GM19238 (cell line): ENCODE measurements at regions not wholly inside any gene's neighbourhood (a gene's known extent, or its start where the extent isn't known, plus 50 kb on each side); places are given as distances from the start of the nearest gene placed in this dataset.

Experiments used
- DNase-seq: peaks from one replicate; pipeline ENCODE4 v3.0.0; 2011; ENCODE audit warnings: low spot score; ENCODE audit not compliant: insufficient read length

GRCh38 chr6:147071776-147072175 is 132.4 kb upstream of the STXBP5 start:
- no peak for DNase-seq

- no peak for DNase-seq
Measured at GRCh38 chr6:147075381-147075780, 128.8 kb upstream of the STXBP5 start.

- no peak for DNase-seq
Measured at GRCh38 chr6:147077251-147077650, 127.0 kb upstream of the STXBP5 start.

- DNase-seq = no peak
Measured at GRCh38 chr6:147078106-147078505, 126.1 kb upstream of the STXBP5 start.

- DNase-seq = no peak
Measured at GRCh38 chr6:147078602-147079001, 125.6 kb upstream of the STXBP5 start.

GRCh38 chr6:147080225-147080624 is 124.0 kb upstream of the STXBP5 start:
- DNase-seq = no peak

GRCh38 chr6:147081076-147081609 is 123.1 kb upstream of the STXBP5 start:
- no peak for DNase-seq

GRCh38 chr6:147087641-147088040 is 116.6 kb upstream of the STXBP5 start:
- DNase-seq = no peak

GRCh38 chr6:147088861-147089260 is 115.4 kb upstream of the STXBP5 start:
- no peak for DNase-seq

- no peak for DNase-seq
Measured at GRCh38 chr6:147095316-147095715, 108.9 kb upstream of the STXBP5 start.

GRCh38 chr6:147099974-147100373 is 104.2 kb upstream of the STXBP5 start:
- no peak for DNase-seq

- DNase-seq = no peak
Measured at GRCh38 chr6:147103007-147103406, 101.2 kb upstream of the STXBP5 start.

- no peak for DNase-seq
Measured at GRCh38 chr6:147103694-147104093, 100.5 kb upstream of the STXBP5 start.

GRCh38 chr6:147105786-147106185 is 98.4 kb upstream of the STXBP5 start:
- no peak for DNase-seq

- no peak for DNase-seq
Measured at GRCh38 chr6:147106759-147107401, 97.3 kb upstream of the STXBP5 start.

- DNase-seq = no peak
Measured at GRCh38 chr6:147108259-147108910, 95.8 kb upstream of the STXBP5 start.

- no peak for DNase-seq
Measured at GRCh38 chr6:147109707-147110106, 94.5 kb upstream of the STXBP5 start.

- DNase-seq = no peak
Measured at GRCh38 chr6:147116056-147116455, 88.2 kb upstream of the STXBP5 start.

GRCh38 chr6:147117011-147117410 is 87.2 kb upstream of the STXBP5 start:
- DNase-seq = no peak

- DNase-seq = no peak
Measured at GRCh38 chr6:147117580-147117979, 86.6 kb upstream of the STXBP5 start.

- no peak for DNase-seq
Measured at GRCh38 chr6:147119310-147119709, 84.9 kb upstream of the STXBP5 start.

GRCh38 chr6:147122823-147123222 is 81.4 kb upstream of the STXBP5 start:
- DNase-seq = no peak

GRCh38 chr6:147126618-147127022 is 77.6 kb upstream of the STXBP5 start:
- DNase-seq = no peak
